Heart left ventricle (tissue), 13 donors: ENCODE measurements at regions not wholly inside any gene's neighbourhood (a gene's known extent, or its start where the extent isn't known, plus 50 kb on each side); places are given as distances from the start of the nearest gene placed in this dataset.

Experiments
- CTCF ChIP-seq, 12 donors: fragments of 200-600 bp; sonication (generic) in 4 of 12; IDR thresholded peaks; one replicate each; pipeline versions ENCODE4 v1.5.0 to v1.8.0; 2018 to 2022; ENCODE audit warnings: antibody characterized with exemption in 12 of 12, mild to moderate bottlenecking in 5 of 12
- POLR2A ChIP-seq, 2 donors: fragments of 450-650 bp; IDR thresholded peaks; one replicate each; pipeline ENCODE4 v1.6.1; 2017; ENCODE audit warnings: antibody characterized with exemption in 2 of 2, mild to moderate bottlenecking in 2 of 2, moderate library complexity in 2 of 2
- donor health status: ischemic (EF 13 %, LVEDD 7.1; RV severe dilation, severe dysfunction).
- donor health status: DM: no; HTN: yes; CAD: no.
- donor health status: DM: no; HTN: no; CAD: no.
- donor health status: ischemic (EF 25% LVEDD 6.9; RV normal size, moderate dysfunction).
- donor health status: ischemic (EF 25% LVEDD 5.7; RV mildly dilated, moderate dysfunction).
- donor health status: ischemic (EF 35%, LVEDD 5.7; RV mildly dilated, moderate dysfunction).
- donor health status: nonischemic (EF 11% LVEDD 7.7; RV severe dilation, severe dysfunction).
- donor health status: DM: yes; HTN: yes; CAD: no.
- donor health status: PGD.
- donor health status: ischemic (EF 29% LVEDD 5.4; RV normal size, mild dysfunction).
- donor health status: nonischemic (EF 23%, LVEDD 6.1; RV moderate dilation, normal function).

DNA sequence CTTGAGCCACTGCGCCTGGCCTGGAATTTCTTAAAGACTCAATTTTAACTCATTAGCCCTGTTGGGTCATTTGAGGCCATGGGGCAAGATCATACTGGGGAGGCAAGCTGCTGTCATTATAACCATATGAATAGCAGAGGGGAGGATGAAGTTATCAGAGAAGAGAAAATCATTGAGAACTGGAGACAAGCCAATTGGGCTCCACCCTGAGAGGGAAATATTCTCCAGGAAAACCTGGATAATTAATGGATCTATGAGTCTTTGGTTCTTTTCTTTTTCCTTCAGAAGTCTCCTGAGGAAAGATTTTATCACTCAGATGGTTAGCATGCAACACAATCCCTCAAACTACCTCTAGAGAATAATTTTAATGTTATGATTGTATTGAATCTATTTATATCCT is 569.6 kb upstream of the TUSC1 start:
- TF ChIP-seq CTCF (IDR thresholded peaks at IDR 0.05), result no peak
- TF ChIP-seq POLR2A (IDR thresholded peaks at IDR 0.05), result no peak
